ENCODE measurements at regions not wholly inside any gene's neighbourhood (a gene's known extent, or its start where the extent isn't known, plus 50 kb on each side); places are given as distances from the start of the nearest gene placed in this dataset.
"Not testable (repeated sequence)": the region's sequence is repeated elsewhere in the genome, so short reads cannot be mapped to it uniquely, and the experiment has no call there.

- DNase-seq = no peak
- intact Hi-C loops (cut with DNase I) = no loop called here
- ATAC-seq = no peak
Measured at GRCh38 chr14:22122227-22122818, 448.7 kb upstream of the OR4E1 start.

GRCh38 chr14:22118899-22119477, 445.4 kb upstream of the OR4E1 start:
- DNase-seq (no peak), ATAC-seq (no peak)
- intact Hi-C loops (cut with DNase I) = no loop called here

- DNase-seq (no peak), ATAC-seq (no peak)
- intact Hi-C loops (cut with DNase I) = no loop called here
Measured at GRCh38 chr14:22113401-22113800, 439.8 kb upstream of the OR4E1 start.

- intact Hi-C loops (cut with DNase I) = no loop called here
- ATAC-seq (no peak), DNase-seq (no peak)
Measured at GRCh38 chr14:22112004-22112403, 438.4 kb upstream of the OR4E1 start.

- no peak for DNase-seq
- intact Hi-C loops (cut with DNase I) = no loop called here
- ATAC-seq = no peak
Measured at GRCh38 chr14:22107753-22108152, 434.1 kb upstream of the OR4E1 start.

- intact Hi-C loops (cut with DNase I) = no loop called here
- ATAC-seq (no peak), DNase-seq (no peak)
Measured at GRCh38 chr14:22106700-22107697, 433.4 kb upstream of the OR4E1 start.

GRCh38 chr14:22105624-22106006, 432.0 kb upstream of the OR4E1 start:
- intact Hi-C loops (cut with DNase I) = no loop called here
- ATAC-seq (no peak), DNase-seq (no peak)

GRCh38 chr14:22105006-22105623, 431.5 kb upstream of the OR4E1 start:
- no peak for DNase-seq
- intact Hi-C loops (cut with DNase I) = no loop called here
- no peak for ATAC-seq

GRCh38 chr14:22100764-22101120, 427.1 kb upstream of the OR4E1 start:
- intact Hi-C loops (cut with DNase I); ATAC-seq; DNase-seq: not testable (repeated sequence)

- intact Hi-C loops (cut with DNase I) = no loop called here
- ATAC-seq = peak; percentile 84 to 96
Measured at GRCh38 chr14:22099942-22100763, 426.5 kb upstream of the OR4E1 start.

GRCh38 chr14:22098435-22098834, 424.8 kb upstream of the OR4E1 start:
- no peak for DNase-seq
- no peak for ATAC-seq
- intact Hi-C loops (cut with DNase I) = no loop called here

More at GRCh38 chr14:22099942-22100763, 426.5 kb upstream of the OR4E1 start:
- peak; percentile 59 for DNase-seq

- ATAC-seq (no peak), DNase-seq (no peak)
- intact Hi-C loops (cut with DNase I) = no loop called here
Measured at GRCh38 chr14:22097586-22098292, 424.1 kb upstream of the OR4E1 start.

- ATAC-seq (no peak), DNase-seq (no peak)
- intact Hi-C loops (cut with DNase I) = no loop called here
Measured at GRCh38 chr14:22097072-22097471, 423.5 kb upstream of the OR4E1 start.

GRCh38 chr14:22096514-22096895, 422.9 kb upstream of the OR4E1 start:
- intact Hi-C loops (cut with DNase I) = no loop called here
- no peak for ATAC-seq
- DNase-seq = no peak

- intact Hi-C loops (cut with DNase I) = no loop called here
- ATAC-seq = peak; percentile 23 to 53
Measured at GRCh38 chr14:22095860-22096513, 422.4 kb upstream of the OR4E1 start.

GRCh38 chr14:22089940-22090339, 416.3 kb upstream of the OR4E1 start:
- ATAC-seq = no peak
- intact Hi-C loops (cut with DNase I) = no loop called here
- DNase-seq = no peak

More at GRCh38 chr14:22095860-22096513, 422.4 kb upstream of the OR4E1 start:
- DNase-seq = no peak

- intact Hi-C loops (cut with DNase I) = no loop called here
- ATAC-seq = peak in 1 of 2 donors; percentile 78
Measured at GRCh38 chr14:22088614-22089342, 415.2 kb upstream of the OR4E1 start.

More at GRCh38 chr14:22088614-22089342, 415.2 kb upstream of the OR4E1 start:
- no peak for DNase-seq
